ENCODE measurements at regions not wholly inside any gene's neighbourhood (a gene's known extent, or its start where the extent isn't known, plus 50 kb on each side); places are given as distances from the start of the nearest gene placed in this dataset.

DNA sequence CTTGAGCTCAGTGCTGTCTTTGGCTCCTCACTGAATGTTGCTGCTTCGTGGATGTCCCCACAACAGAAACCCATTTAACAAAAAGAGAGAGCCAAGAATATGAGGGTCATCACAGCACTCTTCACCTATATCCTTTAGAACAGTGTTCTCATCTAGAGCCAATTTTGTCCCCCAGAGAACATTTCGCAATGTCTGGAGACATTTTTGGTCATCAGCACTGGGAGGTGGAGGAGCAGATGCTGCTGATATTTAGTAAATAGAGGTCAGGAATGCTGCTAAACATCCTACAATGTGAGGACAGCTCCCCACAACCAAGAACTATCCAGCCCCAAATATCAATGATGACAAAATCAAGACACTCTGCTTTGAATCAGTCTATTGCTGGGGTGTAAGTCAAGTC, 92.5 kb downstream of the BBS10 start:
- H3K27ac ChIP-seq (ENCODE audit: low read length) = no peak overlapping the region
- H4K20me1 ChIP-seq (ENCODE audit: insufficient read depth) = no peaks in the 10 kb centered on the region
- H3K9me3 ChIP-seq (ENCODE audit: low read length) = no peaks in the 10 kb centered on the region
- no peak overlapping the region for H3K9ac ChIP-seq (ENCODE audit: low read length)
- H3K79me2 ChIP-seq (replicated peaks; ENCODE audit: insufficient read depth, low read length) = no peaks in the 10 kb centered on the region
- TF ChIP-seq SMC3 (conservative IDR thresholded peaks at IDR 0.05; ENCODE audit: poor library complexity) = no peak
- no peaks in the 10 kb centered on the region for H3K36me3 ChIP-seq (ENCODE audit: insufficient read depth, low read length)
- no peak overlapping the region for H3K4me2 ChIP-seq (ENCODE audit: low read length)
- no peaks in the 10 kb centered on the region for H3F3A ChIP-seq (ENCODE audit: insufficient read depth, low read length, poor library complexity, severe bottlenecking)
- H2AFZ ChIP-seq (ENCODE audit: low read depth, low read length) = no peak overlapping the region
- H3K27me3 ChIP-seq (ENCODE audit: insufficient read depth, low read depth, low read length) = no peaks in the 10 kb centered on the region
- H3K9me2 ChIP-seq (ENCODE audit: insufficient read depth, low read length) = no peaks in the 10 kb centered on the region
- H3K4me3 ChIP-seq (ENCODE audit: low read length) = no peak overlapping the region

DNA sequence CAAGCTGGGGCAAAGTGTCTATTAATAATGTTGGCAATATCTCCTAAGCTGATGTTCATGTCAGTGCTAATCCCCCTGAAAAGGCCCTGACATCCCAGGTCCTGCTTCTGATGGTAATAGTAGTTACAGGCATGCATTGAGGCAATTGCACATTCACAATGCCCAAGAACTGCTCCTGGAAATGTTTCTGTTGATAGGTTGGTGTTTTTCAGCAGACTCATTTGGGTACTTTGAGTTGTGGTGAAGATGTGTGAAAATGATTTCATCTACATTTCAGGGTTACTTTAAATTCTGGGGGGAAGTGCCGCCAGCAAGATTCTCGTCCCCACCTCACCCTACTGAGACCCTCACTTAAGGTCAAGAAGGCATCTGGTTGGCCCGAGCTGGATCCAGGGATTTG, 92.9 kb downstream of the BBS10 start:
- H2AFZ ChIP-seq (ENCODE audit: low read depth, low read length) = no peak overlapping the region
- H3K9ac ChIP-seq (ENCODE audit: low read length) = no peak overlapping the region
- no peaks in the 10 kb centered on the region for H4K20me1 ChIP-seq (ENCODE audit: insufficient read depth)
- no peak overlapping the region for H3K4me3 ChIP-seq (ENCODE audit: low read length)
- H3K9me2 ChIP-seq (ENCODE audit: insufficient read depth, low read length) = no peaks in the 10 kb centered on the region
- H3K36me3 ChIP-seq (ENCODE audit: insufficient read depth, low read length) = no peaks in the 10 kb centered on the region
- no peaks in the 10 kb centered on the region for H3F3A ChIP-seq (ENCODE audit: insufficient read depth, low read length, poor library complexity, severe bottlenecking)
- H3K27ac ChIP-seq (ENCODE audit: low read length) = no peak overlapping the region
- no peaks in the 10 kb centered on the region for H3K27me3 ChIP-seq (ENCODE audit: insufficient read depth, low read depth, low read length)
- H3K9me3 ChIP-seq (ENCODE audit: low read length) = no peaks in the 10 kb centered on the region
- TF ChIP-seq, protein P1, sequence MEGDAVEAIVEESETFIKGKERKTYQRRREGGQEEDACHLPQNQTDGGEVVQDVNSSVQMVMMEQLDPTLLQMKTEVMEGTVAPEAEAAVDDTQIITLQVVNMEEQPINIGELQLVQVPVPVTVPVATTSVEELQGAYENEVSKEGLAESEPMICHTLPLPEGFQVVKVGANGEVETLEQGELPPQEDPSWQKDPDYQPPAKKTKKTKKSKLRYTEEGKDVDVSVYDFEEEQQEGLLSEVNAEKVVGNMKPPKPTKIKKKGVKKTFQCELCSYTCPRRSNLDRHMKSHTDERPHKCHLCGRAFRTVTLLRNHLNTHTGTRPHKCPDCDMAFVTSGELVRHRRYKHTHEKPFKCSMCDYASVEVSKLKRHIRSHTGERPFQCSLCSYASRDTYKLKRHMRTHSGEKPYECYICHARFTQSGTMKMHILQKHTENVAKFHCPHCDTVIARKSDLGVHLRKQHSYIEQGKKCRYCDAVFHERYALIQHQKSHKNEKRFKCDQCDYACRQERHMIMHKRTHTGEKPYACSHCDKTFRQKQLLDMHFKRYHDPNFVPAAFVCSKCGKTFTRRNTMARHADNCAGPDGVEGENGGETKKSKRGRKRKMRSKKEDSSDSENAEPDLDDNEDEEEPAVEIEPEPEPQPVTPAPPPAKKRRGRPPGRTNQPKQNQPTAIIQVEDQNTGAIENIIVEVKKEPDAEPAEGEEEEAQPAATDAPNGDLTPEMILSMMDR (IDR thresholded peaks at IDR 0.05; ENCODE audit: poor library complexity, severe bottlenecking) = no peak
- no peak for TF ChIP-seq EP300 (conservative IDR thresholded peaks at IDR 0.05; ENCODE audit: poor library complexity, severe bottlenecking)
- TF ChIP-seq MXI1 (conservative IDR thresholded peaks at IDR 0.05; ENCODE audit: poor library complexity, severe bottlenecking) = no peak
- TF ChIP-seq EZH2 (IDR thresholded peaks at IDR 0.05; ENCODE audit: borderline replicate concordance, insufficient read depth, low read length, poor library complexity, severe bottlenecking) = no peak
- no peak for TF ChIP-seq REST (IDR thresholded peaks at IDR 0.05; ENCODE audit: borderline replicate concordance)
- TF ChIP-seq RAD21 (conservative IDR thresholded peaks at IDR 0.05) = no peak
- TF ChIP-seq TAF1 (IDR thresholded peaks at IDR 0.05; ENCODE audit: low read depth) = no peak
- no peak for TF ChIP-seq POLR2AphosphoS5 (IDR thresholded peaks at IDR 0.05)
- no peak for TF ChIP-seq SMC3 (conservative IDR thresholded peaks at IDR 0.05; ENCODE audit: poor library complexity)
- H3K4me2 ChIP-seq (ENCODE audit: low read length) = no peak overlapping the region
- H3K79me2 ChIP-seq (replicated peaks; ENCODE audit: insufficient read depth, low read length) = no peaks in the 10 kb centered on the region

DNA sequence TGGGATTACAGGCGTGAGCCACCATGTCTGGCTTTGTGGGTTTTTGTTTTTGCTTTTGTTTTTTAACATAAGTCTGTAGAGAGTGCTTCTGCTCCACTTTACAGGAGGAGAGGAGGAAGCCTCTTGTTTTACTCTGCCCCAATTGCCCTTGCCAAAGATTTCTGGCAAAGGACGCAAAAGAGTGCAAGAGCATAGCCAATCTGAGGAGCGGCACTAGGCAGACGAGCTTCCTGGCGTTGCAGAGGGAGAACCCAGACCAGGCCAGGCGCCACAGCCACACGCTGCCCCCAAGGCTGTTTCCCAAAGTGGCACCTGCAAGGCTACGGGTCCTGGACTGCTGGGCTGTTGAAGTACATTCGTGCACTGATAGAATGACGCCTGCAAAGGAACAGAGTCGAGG, 96.2 kb downstream of the BBS10 start:
- TF ChIP-seq POLR2AphosphoS5 (IDR thresholded peaks at IDR 0.05) (no peak), EZH2 (IDR thresholded peaks at IDR 0.05; ENCODE audit: borderline replicate concordance, insufficient read depth, low read length, poor library complexity, severe bottlenecking) (no peak), RAD21 (conservative IDR thresholded peaks at IDR 0.05) (no peak), TAF1 (IDR thresholded peaks at IDR 0.05; ENCODE audit: low read depth) (no peak), REST (IDR thresholded peaks at IDR 0.05; ENCODE audit: borderline replicate concordance) (no peak), MXI1 (conservative IDR thresholded peaks at IDR 0.05; ENCODE audit: poor library complexity, severe bottlenecking) (no peak), EP300 (conservative IDR thresholded peaks at IDR 0.05; ENCODE audit: poor library complexity, severe bottlenecking) (no peak), SMC3 (conservative IDR thresholded peaks at IDR 0.05; ENCODE audit: poor library complexity) (no peak)
- TF ChIP-seq, protein P1 (IDR thresholded peaks at IDR 0.05; ENCODE audit: poor library complexity, severe bottlenecking) = no peak

More for the DNA sequence above, 96.2 kb downstream of the BBS10 start:
- H3K9ac ChIP-seq (ENCODE audit: low read length) = no peak overlapping the region
- no peaks in the 10 kb centered on the region for H3K79me2 ChIP-seq (replicated peaks; ENCODE audit: insufficient read depth, low read length)
- H4K20me1 ChIP-seq (ENCODE audit: insufficient read depth) = no peaks in the 10 kb centered on the region
- H3K9me2 ChIP-seq (ENCODE audit: insufficient read depth, low read length) = no peaks in the 10 kb centered on the region
- H3K36me3 ChIP-seq (ENCODE audit: insufficient read depth, low read length) = no peaks in the 10 kb centered on the region
- H3K4me3 ChIP-seq (ENCODE audit: low read length) = no peak overlapping the region
- no peak overlapping the region for H3K4me2 ChIP-seq (ENCODE audit: low read length)
- H3F3A ChIP-seq (ENCODE audit: insufficient read depth, low read length, poor library complexity, severe bottlenecking) = no peaks in the 10 kb centered on the region
- H3K9me3 ChIP-seq (ENCODE audit: low read length) = no peaks in the 10 kb centered on the region
- no peak overlapping the region for H2AFZ ChIP-seq (ENCODE audit: low read depth, low read length)
- no peaks in the 10 kb centered on the region for H3K27me3 ChIP-seq (ENCODE audit: insufficient read depth, low read depth, low read length)
- no peak overlapping the region for H3K27ac ChIP-seq (ENCODE audit: low read length)

All from neural cell (in vitro differentiated cells).